ENCODE measurements at regions not wholly inside any gene's neighbourhood (a gene's known extent, or its start where the extent isn't known, plus 50 kb on each side); places are given as distances from the start of the nearest gene placed in this dataset.
"Not testable (repeated sequence)": the region's sequence is repeated elsewhere in the genome, so short reads cannot be mapped to it uniquely, and the experiment has no call there.

- not testable (repeated sequence) for TF ChIP-seq REST (IDR thresholded peaks at IDR 0.05); TAF1 (conservative IDR thresholded peaks at IDR 0.05); CTCF (IDR thresholded peaks at IDR 0.05; ENCODE audit: low read depth, low read length, missing input control); EGR1 (IDR thresholded peaks at IDR 0.05; ENCODE audit: low read depth in 2 of 2); FOXA1 (IDR thresholded peaks at IDR 0.05); MAX (IDR thresholded peaks at IDR 0.05); RXRA (IDR thresholded peaks at IDR 0.05); YY1 (IDR thresholded peaks at IDR 0.05); RAD21 (IDR thresholded peaks at IDR 0.05); ZBTB33 (IDR thresholded peaks at IDR 0.05); SP1 (IDR thresholded peaks at IDR 0.05)
Measured at GRCh38 chr16:32939845-32940244, 254.2 kb upstream of the TP53TG3C start.
